GM12891 (cell line): ENCODE measurements at regions not wholly inside any gene's neighbourhood (a gene's known extent, or its start where the extent isn't known, plus 50 kb on each side); places are given as distances from the start of the nearest gene placed in this dataset.

Experiments
- POLR2A ChIP-seq: IDR thresholded peaks from 2 replicates; pipeline ENCODE4 v1.6.1; 2011; ENCODE audit warnings: low read depth, low read length, control low read depth
- POLR2AphosphoS5 ChIP-seq: IDR thresholded peaks from 2 replicates; pipeline ENCODE4 v1.6.1; 2011; ENCODE audit warnings: low read depth, low read length, control low read depth
- POU2F2 ChIP-seq: IDR thresholded peaks from 2 replicates; pipeline ENCODE4 v1.6.1; 2011; ENCODE audit warnings: low read depth, mild to moderate bottlenecking, control low read depth, low read length, moderate library complexity
- SPI1 ChIP-seq: IDR thresholded peaks from 2 replicates; pipeline ENCODE4 v1.6.1; 2011; ENCODE audit warnings: low read depth, low read length, control low read depth
- TAF1 ChIP-seq: IDR thresholded peaks from 2 replicates; pipeline ENCODE4 v1.6.1; 2011; ENCODE audit warnings: low read depth, low read length, control low read depth

DNA sequence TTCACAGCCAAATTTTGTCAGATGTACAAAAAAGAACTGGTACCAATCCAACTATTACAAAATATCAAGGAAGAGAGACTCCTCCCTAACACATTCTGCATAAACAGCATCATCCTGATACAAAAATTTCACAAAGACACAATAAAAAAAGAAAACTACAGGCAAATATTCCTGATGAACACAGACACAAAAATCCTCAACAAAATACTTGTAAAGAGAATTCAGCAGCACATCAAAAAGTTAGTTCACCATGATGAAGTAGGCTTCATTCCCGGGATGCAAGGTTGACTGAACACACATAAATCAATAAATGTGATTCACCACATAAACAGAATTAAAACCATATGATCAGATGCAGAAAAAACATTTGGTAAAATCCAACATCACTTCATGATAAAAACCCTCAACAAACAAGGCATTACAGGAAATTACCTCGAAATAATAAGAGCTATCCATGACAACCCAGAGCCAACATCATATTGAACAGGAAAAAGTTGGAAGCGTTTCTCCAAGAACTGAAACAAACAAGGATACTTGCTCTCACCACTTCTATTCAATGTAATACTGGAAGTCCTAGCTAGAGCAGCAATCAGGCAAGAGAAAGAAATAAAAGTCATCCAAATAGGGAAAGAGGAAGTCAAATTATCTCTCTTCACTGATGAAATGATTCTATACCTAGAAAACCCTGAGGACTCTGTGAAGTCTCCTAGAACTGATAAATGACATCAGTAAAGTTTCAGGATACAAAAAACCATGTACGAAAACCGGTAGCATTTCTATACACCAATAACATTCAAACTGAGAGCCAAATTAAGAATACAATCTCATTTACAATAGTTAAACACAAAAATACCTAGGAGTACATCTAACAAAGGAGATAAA lies 223.1 kb downstream of the REEP3 start:
- TF ChIP-seq POLR2A (no peak), POLR2AphosphoS5 (no peak), SPI1 (peak; percentile 53; the same call in 1 of the 2 replicates), TAF1 (no peak), POU2F2 (no peak)
